Fibroblast of peridontal ligament (primary cell): ENCODE measurements at regions not wholly inside any gene's neighbourhood (a gene's known extent, or its start where the extent isn't known, plus 50 kb on each side); places are given as distances from the start of the nearest gene placed in this dataset.
"Not testable (repeated sequence)": the region's sequence is repeated elsewhere in the genome, so short reads cannot be mapped to it uniquely, and the experiment has no call there.

Source experiments
- DNase-seq: peaks from one replicate; pipeline ENCODE4 v3.0.0-alpha.2; 2010; ENCODE audit errors: extremely low read depth

GRCh38 chr2:147198651-147199171, 646.1 kb upstream of the ACVR2A start:
- no peak for DNase-seq

- DNase-seq: no peak
Measured at GRCh38 chr2:147197754-147198483, 646.9 kb upstream of the ACVR2A start.

DNA sequence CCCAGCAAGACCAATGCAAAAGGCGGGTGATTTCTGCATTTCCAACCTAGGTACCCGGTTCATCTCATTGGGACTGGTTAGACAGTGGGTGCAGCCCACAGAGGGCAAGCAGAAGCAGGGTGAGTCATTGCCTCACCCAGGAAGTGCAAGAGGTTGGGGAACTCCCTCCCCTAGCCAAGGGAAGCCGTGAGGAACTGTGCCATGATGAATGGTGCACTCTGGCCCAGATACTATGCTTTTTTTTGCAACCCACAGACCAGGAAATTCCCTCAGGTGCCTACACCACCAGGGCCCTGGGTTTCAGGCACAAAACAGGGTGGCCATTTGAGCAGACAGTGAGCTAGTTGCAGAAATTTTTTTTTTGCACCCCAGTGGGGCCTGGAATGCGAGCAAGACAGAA, 662.6 kb upstream of the ACVR2A start:
- DNase-seq: no peak

DNA sequence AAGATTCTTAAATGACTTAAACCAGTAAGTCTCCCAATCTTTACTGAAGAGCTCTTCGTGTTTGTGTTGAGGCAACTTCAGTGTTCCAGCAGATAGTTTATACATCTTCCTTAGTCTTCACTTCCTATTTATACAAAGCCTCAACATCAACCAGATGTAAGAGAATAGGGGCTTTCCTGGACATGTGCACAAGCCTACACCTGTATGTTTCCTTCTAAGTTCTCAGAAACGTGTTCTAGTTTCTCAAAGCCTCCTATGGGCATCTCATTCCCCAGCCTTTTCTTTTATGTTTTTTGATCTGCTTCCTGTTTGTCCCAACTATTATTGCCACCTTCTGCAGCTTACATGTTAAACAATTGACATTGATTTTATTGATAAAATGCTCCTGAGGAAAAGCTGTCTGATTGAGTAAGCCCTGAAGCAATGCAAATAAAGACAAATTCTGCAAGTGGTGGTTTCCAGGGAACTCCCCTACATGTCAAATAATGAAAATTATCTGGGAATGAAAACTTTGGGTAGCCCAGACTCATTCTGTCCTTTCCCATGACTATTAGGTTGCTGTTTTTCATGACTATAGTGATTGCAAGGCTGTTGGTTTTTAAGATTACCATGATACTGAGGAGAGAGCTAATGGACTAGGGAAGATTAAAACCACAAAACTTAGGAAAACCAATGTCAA, 663.3 kb upstream of the ACVR2A start:
- DNase-seq: no peak

GRCh38 chr2:147177071-147177857, 667.6 kb upstream of the ACVR2A start:
- DNase-seq: peak; percentile 4

DNA sequence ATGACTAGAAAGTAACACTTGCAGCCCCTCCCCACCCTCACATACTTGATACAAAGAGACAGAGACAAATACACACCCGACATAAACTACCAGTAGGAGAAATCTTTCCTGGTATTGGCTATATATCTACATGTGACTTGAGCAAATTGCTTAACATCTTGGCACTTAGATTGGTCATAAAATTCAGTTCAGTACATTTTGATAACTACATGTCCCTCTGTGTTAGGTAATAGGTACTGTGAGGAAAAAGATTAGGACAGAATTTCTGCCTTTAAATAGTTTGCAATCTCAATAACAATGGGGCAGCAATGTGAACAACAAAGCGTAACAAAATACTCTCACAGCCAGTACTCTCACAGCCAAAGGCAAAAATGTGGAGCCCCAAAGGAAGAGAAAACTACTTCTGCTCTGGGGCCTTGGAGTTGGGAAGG, 670.0 kb upstream of the ACVR2A start:
- no peak for DNase-seq

DNA sequence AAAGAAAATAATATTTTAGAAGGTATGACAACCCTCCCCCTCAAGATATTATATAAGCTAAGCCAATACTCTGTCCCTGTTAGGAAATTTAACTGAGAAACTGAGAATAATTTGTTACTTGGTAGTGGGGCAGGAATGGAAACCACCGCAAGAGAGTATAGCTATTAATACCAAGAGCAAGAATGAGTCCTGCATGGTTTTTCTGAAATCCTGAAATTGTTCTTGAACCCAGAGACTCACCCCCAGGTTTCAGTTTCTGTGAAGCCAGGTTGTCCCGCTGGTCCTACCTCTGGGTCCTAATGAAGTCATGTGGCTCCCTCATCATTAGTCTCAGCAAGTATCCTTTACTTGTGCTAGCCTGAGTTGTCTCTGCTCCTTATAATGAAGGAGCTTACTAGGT, 671.0 kb upstream of the ACVR2A start:
- DNase-seq: no peak

DNA sequence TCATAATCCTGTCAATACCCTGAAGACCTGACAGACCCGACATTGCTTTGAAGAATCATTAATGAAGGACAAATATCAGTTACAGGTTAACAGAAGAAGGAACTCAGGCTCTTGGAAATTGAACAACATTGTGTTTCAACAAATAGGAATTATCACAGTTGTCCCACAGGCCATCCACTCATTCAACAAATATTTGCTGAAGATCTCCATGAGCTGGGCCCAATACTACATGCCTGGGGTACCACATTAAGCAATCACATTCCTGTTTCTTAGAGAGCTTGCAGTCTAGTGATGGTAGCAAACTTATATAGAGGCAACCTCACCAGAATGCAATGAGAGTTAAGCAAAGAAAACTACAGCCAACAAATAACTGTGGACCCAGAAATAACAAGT, 671.6 kb upstream of the ACVR2A start:
- peak; percentile 29 for DNase-seq

GRCh38 chr2:147172493-147173188, 672.2 kb upstream of the ACVR2A start:
- no peak for DNase-seq

- peak; percentile 40 for DNase-seq
Measured at GRCh38 chr2:147171941-147172340, 672.9 kb upstream of the ACVR2A start.

GRCh38 chr2:147170932-147171331, 673.9 kb upstream of the ACVR2A start:
- no peak for DNase-seq

DNA sequence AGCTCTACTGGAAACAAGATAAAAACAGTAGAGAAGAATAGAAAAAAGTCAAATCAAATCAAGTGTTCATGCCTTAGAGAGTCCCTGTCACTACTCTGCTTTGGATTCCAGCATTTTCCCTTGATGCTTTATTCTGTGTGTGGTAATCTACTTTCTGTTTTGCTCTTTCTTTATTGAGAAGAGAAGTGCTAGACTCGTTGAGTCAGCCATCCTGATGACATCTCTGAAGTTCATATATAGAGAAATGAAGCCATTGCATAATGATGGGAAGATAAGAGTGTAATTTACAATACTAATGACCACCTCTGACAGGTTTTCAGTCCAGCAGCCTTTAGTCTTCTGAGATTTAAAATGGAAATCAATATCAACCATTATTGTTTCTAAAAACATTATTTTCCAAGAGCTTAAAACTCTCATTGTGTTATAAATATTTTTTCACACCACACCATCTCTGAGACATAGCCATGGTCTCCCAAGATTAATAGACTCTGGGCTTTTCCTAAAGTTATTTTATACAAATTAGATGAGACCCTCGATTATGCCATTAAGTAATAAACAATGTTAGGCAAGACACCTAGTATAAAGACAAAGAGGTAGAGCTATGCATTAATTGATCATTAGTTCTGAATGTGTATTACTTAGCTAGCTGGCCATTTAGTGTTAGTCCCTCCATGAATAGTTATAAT, 679.0 kb upstream of the ACVR2A start:
- DNase-seq: no peak

DNA sequence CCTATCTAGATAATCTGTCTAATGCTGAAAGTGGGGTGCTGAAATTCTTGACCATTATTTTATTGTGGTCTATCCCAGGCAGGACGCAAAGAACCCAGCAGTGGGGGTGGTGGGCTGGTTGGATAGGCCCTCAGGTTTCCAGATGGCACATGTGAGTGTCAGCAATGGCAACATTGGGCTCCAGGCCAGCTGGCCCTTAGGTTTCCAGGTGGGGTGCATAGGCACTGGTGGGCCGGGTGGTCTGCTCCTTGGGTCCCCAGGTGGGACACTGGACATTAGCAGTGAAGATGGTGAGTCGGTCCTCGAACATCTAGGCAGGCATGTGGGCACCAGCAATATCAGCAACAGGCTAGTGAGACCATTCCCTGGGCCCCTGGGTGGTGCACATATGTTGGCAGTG, 680.3 kb upstream of the ACVR2A start:
- DNase-seq: no peak

DNA sequence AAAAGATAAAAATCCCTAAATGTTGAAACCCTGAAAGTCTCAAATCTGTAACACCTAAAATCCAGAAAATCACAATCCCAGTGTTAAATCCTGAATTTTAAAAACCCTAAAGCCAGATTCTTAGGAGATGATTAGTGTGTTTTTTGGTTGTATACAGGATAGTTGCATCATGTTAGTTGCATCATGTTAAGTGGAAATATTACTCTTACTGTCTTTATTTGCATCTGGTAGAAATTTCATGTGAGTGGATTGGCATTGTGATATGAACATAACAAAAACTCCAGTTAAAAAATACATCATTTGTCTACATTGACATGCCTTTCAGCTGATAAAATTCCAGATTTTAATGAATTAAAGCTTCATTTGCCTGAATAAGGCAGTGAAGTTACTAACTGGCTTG, 683.1 kb upstream of the ACVR2A start:
- DNase-seq: peak; percentile 3

- DNase-seq: no peak
Measured at GRCh38 chr2:147156970-147157369, 687.9 kb upstream of the ACVR2A start.

- DNase-seq: no peak
Measured at GRCh38 chr2:147150241-147150635, 694.6 kb upstream of the ACVR2A start.

DNA sequence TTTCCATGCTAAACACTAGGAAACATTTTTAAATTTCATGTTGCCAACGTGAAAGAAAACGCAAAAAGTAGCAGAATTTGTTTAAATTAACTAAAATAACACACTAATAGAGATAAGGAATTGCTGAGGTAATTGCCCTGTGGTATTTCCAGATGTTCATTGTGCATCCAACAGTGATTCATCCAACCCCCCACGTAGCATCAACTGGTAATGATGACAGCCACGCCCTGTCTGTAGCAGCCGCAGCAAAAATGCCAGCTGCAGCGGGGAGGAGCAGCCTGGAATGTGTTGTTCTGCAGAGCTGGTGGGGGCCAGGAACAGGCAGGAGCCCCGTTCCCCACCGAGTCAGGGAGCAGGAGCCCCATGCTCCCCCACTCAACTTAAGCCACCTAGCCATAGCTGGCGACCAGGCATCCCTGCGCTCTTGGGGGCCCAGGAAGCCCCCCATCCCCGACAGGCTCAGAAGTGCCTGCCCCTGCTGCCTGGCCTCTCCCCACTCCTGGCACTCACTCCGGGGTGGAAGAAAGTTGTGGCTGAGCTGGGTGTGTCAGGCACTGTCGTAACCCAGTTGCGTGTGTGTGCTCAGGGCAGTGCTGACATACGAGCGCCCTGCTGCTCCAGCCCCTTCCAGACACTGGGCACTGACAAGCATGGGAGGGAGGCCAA, 695.1 kb upstream of the ACVR2A start:
- no peak for DNase-seq

- DNase-seq: no peak
Measured at GRCh38 chr2:147147802-147148201, 697.0 kb upstream of the ACVR2A start.

DNA sequence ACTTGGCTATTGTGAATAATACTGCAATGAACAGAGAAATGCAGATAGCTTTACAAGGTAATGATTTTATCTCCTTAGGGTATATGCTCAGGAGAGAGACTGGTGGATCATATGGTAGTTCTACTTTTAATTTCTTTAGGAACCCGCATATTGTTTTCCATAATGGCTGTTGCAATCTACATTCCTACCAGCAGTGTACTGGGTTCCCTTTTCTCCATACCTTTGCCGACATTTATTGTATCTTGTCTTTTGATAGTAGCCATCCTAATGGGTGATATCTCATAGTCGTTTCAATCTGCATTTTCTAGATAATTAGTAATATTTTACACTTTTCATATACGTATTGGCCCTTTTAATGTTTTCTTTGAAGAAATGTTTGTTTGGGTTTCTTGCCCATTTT, 702.9 kb upstream of the ACVR2A start:
- DNase-seq: no peak

DNA sequence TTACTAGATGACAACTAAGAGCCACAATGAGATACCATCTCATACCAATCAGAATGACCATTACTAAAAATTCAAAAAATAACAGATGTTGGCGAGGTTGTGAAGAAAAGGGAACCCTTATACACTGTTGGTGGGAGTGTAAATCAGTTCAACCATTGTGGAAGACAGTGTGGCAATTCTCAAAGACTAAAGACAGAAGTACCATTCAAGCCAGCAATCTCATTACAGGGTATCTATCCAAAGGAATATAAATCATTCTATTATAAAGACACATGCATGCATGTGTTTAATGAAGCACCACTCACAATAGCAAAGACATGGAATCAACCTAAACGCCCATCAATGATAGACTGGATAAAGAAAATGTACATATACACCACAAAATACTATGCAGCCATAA, 705.1 kb upstream of the ACVR2A start:
- DNase-seq: not testable (repeated sequence)

DNA sequence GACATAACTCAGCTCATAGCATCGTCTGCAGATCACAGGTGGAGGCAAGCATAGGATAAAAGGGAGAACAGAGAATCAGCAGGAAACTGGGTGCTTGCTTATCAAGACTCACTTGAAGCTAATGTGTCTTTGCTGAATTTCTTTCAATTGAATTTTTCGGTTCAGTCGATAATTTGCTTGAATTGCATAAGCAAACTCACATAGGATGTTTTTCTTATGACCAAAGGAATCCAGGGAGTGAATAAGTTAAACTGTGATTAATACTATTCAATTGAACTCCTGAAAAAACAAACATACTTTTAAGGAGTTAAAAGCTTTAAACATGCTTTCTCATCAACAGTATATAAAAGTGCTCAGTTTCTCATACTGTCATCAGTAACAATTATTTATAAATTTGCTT, 707.1 kb upstream of the ACVR2A start:
- no peak for DNase-seq
